AG04450 (cell line): ENCODE measurements at regions not wholly inside any gene's neighbourhood (a gene's known extent, or its start where the extent isn't known, plus 50 kb on each side); places are given as distances from the start of the nearest gene placed in this dataset.

Experiments used
- CTCF ChIA-PET: fragments of 300-600, 350-600 bp; formaldehyde crosslinking; extraction: SDS; loops from one replicate; lab custom pipeline; 2022; ENCODE audit warnings: antibody characterized with exemption, inconsistent platforms; lab: Charles Lee
- POLR2A ChIA-PET: fragments of 350-600 bp; formaldehyde crosslinking; extraction: SDS; loops from one replicate; lab custom pipeline; 2021; ENCODE audit warnings: antibody characterized with exemption, inconsistent platforms; lab: Yijun Ruan, JAX
- DNase-seq: peaks from one replicate; pipeline ENCODE4 v3.0.0-alpha.2; 2011; ENCODE audit warnings: low read depth, low spot score
- H3K27ac ChIP-seq: one replicate; pipeline ENCODE4 v1.5.1; 2012; ENCODE audit warnings: low read depth, low read length, control low read depth
- H3K27me3 ChIP-seq: one replicate; pipeline ENCODE4 v1.6.0; 2012; ENCODE audit warnings: low read length; ENCODE audit not compliant: control insufficient read depth, insufficient read depth
- H3K4me3 ChIP-seq: 2 replicates; pipeline ENCODE4 v1.5.1; 2011; ENCODE audit warnings: mild to moderate bottlenecking, low read depth, low read length, control low read depth
- H3K9me3 ChIP-seq: 2 replicates; pipeline ENCODE4 v1.5.1; 2012; ENCODE audit warnings: low read length; ENCODE audit not compliant: control insufficient read depth, insufficient read depth
- CTCF ChIP-seq: IDR thresholded peaks from 2 replicates; pipeline ENCODE4 v1.5.1; 2011; ENCODE audit warnings: low read depth, low read length, control low read depth, inconsistent platforms

- DNase-seq, result no peak
- no peak overlapping the region for H3K4me3 ChIP-seq
- ChIA-PET POLR2A (no interaction called here), CTCF (no interaction called here)
- peaks cover 7% of the 10 kb centered on the region; the same call in 1 of the 2 replicates for H3K9me3 ChIP-seq
- H3K27ac ChIP-seq, result no peak overlapping the region
- H3K27me3 ChIP-seq, result no peaks in the 10 kb centered on the region
- no peak for TF ChIP-seq CTCF
Observed at GRCh38 chr1:14238472-14239307, 359.8 kb upstream of the KAZN start.

- no peak overlapping the region for H3K4me3 ChIP-seq
- no peak overlapping the region for H3K27ac ChIP-seq
- POLR2A ChIA-PET, result no interaction called here
- TF ChIP-seq CTCF, result no peak
- CTCF ChIA-PET, result interaction anchor here (0.5 kb wide), 1 partner anchor 131 kb away, joined by 3 read pairs; no protein-coding TSS in a partner anchor
- no peaks in the 10 kb centered on the region for H3K27me3 ChIP-seq
- DNase-seq, result no peak
- H3K9me3 ChIP-seq, result peaks cover 9% of the 10 kb centered on the region; the same call in 1 of the 2 replicates
Observed at GRCh38 chr1:14240265-14240664, 358.2 kb upstream of the KAZN start.

- CTCF ChIA-PET, result no interaction called here
- TF ChIP-seq CTCF, result no peak
- Histone ChIP-seq H3K27me3 (no peaks in the 10 kb centered on the region), H3K27ac (no peak overlapping the region), H3K9me3 (peaks cover 9% of the 10 kb centered on the region; the same call in 1 of the 2 replicates), H3K4me3 (no peak overlapping the region)
- no peak for DNase-seq
- POLR2A ChIA-PET, result no interaction called here
Observed at GRCh38 chr1:14242123-14242522, 356.4 kb upstream of the KAZN start.

GRCh38 chr1:14242870-14243269, 355.6 kb upstream of the KAZN start:
- no peak overlapping the region for H3K27ac ChIP-seq
- peaks cover 9% of the 10 kb centered on the region; the same call in 1 of the 2 replicates for H3K9me3 ChIP-seq
- TF ChIP-seq CTCF, result no peak
- ChIA-PET POLR2A (no interaction called here), CTCF (no interaction called here)
- no peaks in the 10 kb centered on the region for H3K27me3 ChIP-seq
- DNase-seq, result no peak
- no peak overlapping the region for H3K4me3 ChIP-seq

GRCh38 chr1:14245954-14246353, 352.5 kb upstream of the KAZN start:
- TF ChIP-seq CTCF, result no peak
- Histone ChIP-seq H3K27ac (no peak overlapping the region), H3K4me3 (no peak overlapping the region), H3K9me3 (peaks cover 7% of the 10 kb centered on the region; the same call in 1 of the 2 replicates), H3K27me3 (no peaks in the 10 kb centered on the region)
- CTCF ChIA-PET, result no interaction called here
- POLR2A ChIA-PET, result no interaction called here
- no peak for DNase-seq
